ENCODE measurements at regions not wholly inside any gene's neighbourhood (a gene's known extent, or its start where the extent isn't known, plus 50 kb on each side); places are given as distances from the start of the nearest gene placed in this dataset.

DNA sequence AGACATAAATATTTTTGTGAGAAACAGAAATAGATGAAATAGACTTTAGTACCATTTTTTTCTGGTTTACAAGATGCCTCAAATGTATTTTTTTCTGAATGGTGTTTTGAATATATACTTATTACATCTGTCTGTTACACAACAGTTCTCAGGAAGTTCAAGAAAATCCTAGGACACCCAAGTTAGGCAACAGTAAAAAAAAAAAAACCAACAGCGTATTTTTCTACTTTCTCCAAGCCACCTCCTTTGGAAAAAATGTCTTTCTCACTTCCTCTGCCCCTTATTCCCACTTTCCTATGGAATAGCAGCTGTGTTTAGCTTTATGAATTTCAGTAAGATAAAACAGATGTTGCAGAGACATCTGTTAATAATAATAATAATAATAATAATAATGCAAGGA, 489.6 kb upstream of the KLF12 start:
- FAIRE-seq, result no peak
- no peaks in the 10 kb centered on the region for H3K4me1 ChIP-seq (ENCODE audit: control insufficient read depth, insufficient read depth, low read length)
- no peaks in the 10 kb centered on the region for H3K36me3 ChIP-seq (ENCODE audit: control insufficient read depth in 2 of 2, insufficient read depth in 2 of 2, low read length in 1 of 2)
- H3K9me3 ChIP-seq (replicated peaks; ENCODE audit: control insufficient read depth, insufficient read depth, low read length), result no peaks in the 10 kb centered on the region
- no peak for DNase-seq (ENCODE audit: low read depth, low spot score)
- H3K79me2 ChIP-seq (ENCODE audit: control insufficient read depth, insufficient read depth, low read length), result no peaks in the 10 kb centered on the region
- BruUV-seq (replicated peaks), result no TSS peak
- ChIA-PET SMC1A (ENCODE audit: uncharacterized antibody, unreplicated experiment) (interaction anchor here (0.6 kb wide), 1 partner anchor 28 kb away, joined by 3 read pairs; no protein-coding TSS in a partner anchor), CTCF (interaction anchor here (0.6 kb wide), 1 partner anchor 945 kb away, joined by 3 read pairs; no protein-coding TSS in a partner anchor), POLR2A (interaction anchor here (0.8 kb wide), 1 partner anchor 501 kb away, joined by 3 read pairs; no protein-coding TSS in a partner anchor), RAD21 (ENCODE audit: unreplicated experiment) (no interaction called here)
- in situ Hi-C loops (cut with MboI) (no loop called here), intact Hi-C loops (cut with micrococcal nuclease; ENCODE audit: unreplicated experiment) (no loop called here)
- no peaks in the 10 kb centered on the region for H3K27me3 ChIP-seq (replicated peaks in 1 of 2; ENCODE audit: control insufficient read depth in 2 of 2, insufficient read depth in 2 of 2, low read length in 1 of 2)
- no peak overlapping the region for H3K4me3 ChIP-seq
- no peak for TF ChIP-seq PAX5 (IDR thresholded peaks at IDR 0.05; ENCODE audit: borderline replicate concordance, low read depth, low read length)
- TF ChIP-seq, protein P1, sequence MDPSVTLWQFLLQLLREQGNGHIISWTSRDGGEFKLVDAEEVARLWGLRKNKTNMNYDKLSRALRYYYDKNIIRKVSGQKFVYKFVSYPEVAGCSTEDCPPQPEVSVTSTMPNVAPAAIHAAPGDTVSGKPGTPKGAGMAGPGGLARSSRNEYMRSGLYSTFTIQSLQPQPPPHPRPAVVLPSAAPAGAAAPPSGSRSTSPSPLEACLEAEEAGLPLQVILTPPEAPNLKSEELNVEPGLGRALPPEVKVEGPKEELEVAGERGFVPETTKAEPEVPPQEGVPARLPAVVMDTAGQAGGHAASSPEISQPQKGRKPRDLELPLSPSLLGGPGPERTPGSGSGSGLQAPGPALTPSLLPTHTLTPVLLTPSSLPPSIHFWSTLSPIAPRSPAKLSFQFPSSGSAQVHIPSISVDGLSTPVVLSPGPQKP (IDR thresholded peaks at IDR 0.05; ENCODE audit: low read depth, low read length), result no peak
- no peak for TF ChIP-seq CBX5 (IDR thresholded peaks at IDR 0.05; ENCODE audit: low read depth)
- TF ChIP-seq, protein P2, sequence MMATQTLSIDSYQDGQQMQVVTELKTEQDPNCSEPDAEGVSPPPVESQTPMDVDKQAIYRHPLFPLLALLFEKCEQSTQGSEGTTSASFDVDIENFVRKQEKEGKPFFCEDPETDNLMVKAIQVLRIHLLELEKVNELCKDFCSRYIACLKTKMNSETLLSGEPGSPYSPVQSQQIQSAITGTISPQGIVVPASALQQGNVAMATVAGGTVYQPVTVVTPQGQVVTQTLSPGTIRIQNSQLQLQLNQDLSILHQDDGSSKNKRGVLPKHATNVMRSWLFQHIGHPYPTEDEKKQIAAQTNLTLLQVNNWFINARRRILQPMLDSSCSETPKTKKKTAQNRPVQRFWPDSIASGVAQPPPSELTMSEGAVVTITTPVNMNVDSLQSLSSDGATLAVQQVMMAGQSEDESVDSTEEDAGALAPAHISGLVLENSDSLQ (IDR thresholded peaks at IDR 0.05), result no peak
- no peak for TF ChIP-seq NBN (IDR thresholded peaks at IDR 0.05)
- TF ChIP-seq BRCA1 (IDR thresholded peaks at IDR 0.05; ENCODE audit: low read depth, low read length), result no peak
- H3K4me2 ChIP-seq (ENCODE audit: control insufficient read depth, insufficient read depth), result no peak overlapping the region
- H2AFZ ChIP-seq (ENCODE audit: control insufficient read depth, low read depth, low read length), result no peak overlapping the region
- no peak overlapping the region for H3K27ac ChIP-seq (ENCODE audit: control insufficient read depth, insufficient read depth)
- 0% methylated on average over 1 of the region's 1 CpG for WGBS (ENCODE audit: insufficient coverage, insufficient replicate concordance, low lambda C conversion rate, missing lambda C conversion rate)
- H3K9ac ChIP-seq (ENCODE audit: control insufficient read depth, insufficient read depth, low read length), result no peak overlapping the region
- H4K20me1 ChIP-seq (ENCODE audit: control insufficient read depth, insufficient read depth), result no peaks in the 10 kb centered on the region
- ATAC-seq, result no peak

DNA sequence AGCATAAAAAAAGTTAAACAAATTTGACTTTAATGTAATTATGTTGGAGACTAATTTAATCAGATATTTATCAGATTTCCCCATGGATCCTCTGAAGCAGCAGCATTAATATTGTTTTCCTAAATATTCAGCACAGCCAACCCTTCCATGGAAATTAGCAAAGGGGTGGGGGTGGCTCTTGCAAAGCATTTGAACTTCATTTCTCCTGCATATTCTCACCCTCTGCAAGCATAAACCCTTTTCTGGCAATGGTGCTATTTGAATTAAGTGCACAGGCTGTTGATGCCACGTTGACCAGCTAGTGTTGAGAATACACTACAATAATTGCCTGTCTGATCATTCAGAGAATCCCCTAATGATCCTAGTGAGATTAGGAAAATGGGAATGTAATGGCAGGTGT, 488.1 kb upstream of the KLF12 start:
- no peaks in the 10 kb centered on the region for H3K36me3 ChIP-seq (ENCODE audit: control insufficient read depth in 2 of 2, insufficient read depth in 2 of 2, low read length in 1 of 2)
- intact Hi-C loops (cut with micrococcal nuclease; ENCODE audit: unreplicated experiment), result no loop called here
- ATAC-seq (no peak), FAIRE-seq (no peak), DNase-seq (ENCODE audit: low read depth, low spot score) (no peak)
- H3K9me3 ChIP-seq (replicated peaks; ENCODE audit: control insufficient read depth, insufficient read depth, low read length), result no peaks in the 10 kb centered on the region
- H4K20me1 ChIP-seq (ENCODE audit: control insufficient read depth, insufficient read depth), result no peaks in the 10 kb centered on the region
- no peak overlapping the region for H3K4me2 ChIP-seq (ENCODE audit: control insufficient read depth, insufficient read depth)
- no peaks in the 10 kb centered on the region for H3K4me1 ChIP-seq (ENCODE audit: control insufficient read depth, insufficient read depth, low read length)
- H3K4me3 ChIP-seq, result no peak overlapping the region
- no peak overlapping the region for H3K27ac ChIP-seq (ENCODE audit: control insufficient read depth, insufficient read depth)
- no peak overlapping the region for H3K9ac ChIP-seq (ENCODE audit: control insufficient read depth, insufficient read depth, low read length)
- no peak overlapping the region for H2AFZ ChIP-seq (ENCODE audit: control insufficient read depth, low read depth, low read length)
- in situ Hi-C loops (cut with MboI), result no loop called here
- ChIA-PET SMC1A (ENCODE audit: uncharacterized antibody, unreplicated experiment) (no interaction called here), RAD21 (ENCODE audit: unreplicated experiment) (no interaction called here), POLR2A (no interaction called here), CTCF (interaction anchor here (0.6 kb wide), 1 partner anchor 15 kb away, joined by 3 read pairs; no protein-coding TSS in a partner anchor)
- H3K79me2 ChIP-seq (ENCODE audit: control insufficient read depth, insufficient read depth, low read length), result no peaks in the 10 kb centered on the region
- H3K27me3 ChIP-seq (replicated peaks in 1 of 2; ENCODE audit: control insufficient read depth in 2 of 2, insufficient read depth in 2 of 2, low read length in 1 of 2), result no peaks in the 10 kb centered on the region
- WGBS (ENCODE audit: insufficient coverage, insufficient replicate concordance, low lambda C conversion rate, missing lambda C conversion rate), result 0% methylated on average over 1 of the region's 1 CpG
- BruUV-seq (replicated peaks), result no TSS peak
- TF ChIP-seq SIX5 (IDR thresholded peaks at IDR 0.05; ENCODE audit: low read depth, low read length, severe bottlenecking) (no peak), RBBP5 (conservative IDR thresholded peaks at IDR 0.05) (no peak), ZSCAN29 (IDR thresholded peaks at IDR 0.05) (no peak), SUZ12 (IDR thresholded peaks at IDR 0.05; ENCODE audit: unreplicated experiment) (no peak), CBX5 (IDR thresholded peaks at IDR 0.05; ENCODE audit: low read depth) (no peak)
- TF ChIP-seq, protein P3, sequence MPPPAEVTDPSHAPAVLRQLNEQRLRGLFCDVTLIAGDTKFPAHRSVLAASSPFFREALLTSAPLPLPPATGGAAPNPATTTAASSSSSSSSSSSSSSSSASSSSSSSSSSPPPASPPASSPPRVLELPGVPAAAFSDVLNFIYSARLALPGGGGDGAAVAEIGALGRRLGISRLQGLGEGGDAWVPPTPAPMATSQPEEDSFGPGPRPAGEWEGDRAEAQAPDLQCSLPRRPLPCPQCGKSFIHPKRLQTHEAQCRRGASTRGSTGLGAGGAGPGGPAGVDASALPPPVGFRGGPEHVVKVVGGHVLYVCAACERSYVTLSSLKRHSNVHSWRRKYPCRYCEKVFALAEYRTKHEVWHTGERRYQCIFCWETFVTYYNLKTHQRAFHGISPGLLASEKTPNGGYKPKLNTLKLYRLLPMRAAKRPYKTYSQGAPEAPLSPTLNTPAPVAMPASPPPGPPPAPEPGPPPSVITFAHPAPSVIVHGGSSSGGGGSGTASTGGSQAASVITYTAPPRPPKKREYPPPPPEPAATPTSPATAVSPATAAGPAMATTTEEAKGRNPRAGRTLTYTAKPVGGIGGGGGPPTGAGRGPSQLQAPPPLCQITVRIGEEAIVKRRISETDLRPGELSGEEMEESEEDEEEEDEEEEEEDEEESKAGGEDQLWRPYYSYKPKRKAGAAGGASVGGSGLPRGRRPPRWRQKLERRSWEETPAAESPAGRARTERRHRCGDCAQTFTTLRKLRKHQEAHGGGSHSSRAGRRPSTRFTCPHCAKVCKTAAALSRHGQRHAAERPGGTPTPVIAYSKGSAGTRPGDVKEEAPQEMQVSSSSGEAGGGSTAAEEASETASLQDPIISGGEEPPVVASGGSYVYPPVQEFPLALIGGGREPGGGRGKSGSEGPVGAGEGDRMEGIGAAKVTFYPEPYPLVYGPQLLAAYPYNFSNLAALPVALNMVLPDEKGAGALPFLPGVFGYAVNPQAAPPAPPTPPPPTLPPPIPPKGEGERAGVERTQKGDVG (CRISPR knock-in tag; IDR thresholded peaks at IDR 0.05), result no peak
- TF ChIP-seq, protein P4, sequence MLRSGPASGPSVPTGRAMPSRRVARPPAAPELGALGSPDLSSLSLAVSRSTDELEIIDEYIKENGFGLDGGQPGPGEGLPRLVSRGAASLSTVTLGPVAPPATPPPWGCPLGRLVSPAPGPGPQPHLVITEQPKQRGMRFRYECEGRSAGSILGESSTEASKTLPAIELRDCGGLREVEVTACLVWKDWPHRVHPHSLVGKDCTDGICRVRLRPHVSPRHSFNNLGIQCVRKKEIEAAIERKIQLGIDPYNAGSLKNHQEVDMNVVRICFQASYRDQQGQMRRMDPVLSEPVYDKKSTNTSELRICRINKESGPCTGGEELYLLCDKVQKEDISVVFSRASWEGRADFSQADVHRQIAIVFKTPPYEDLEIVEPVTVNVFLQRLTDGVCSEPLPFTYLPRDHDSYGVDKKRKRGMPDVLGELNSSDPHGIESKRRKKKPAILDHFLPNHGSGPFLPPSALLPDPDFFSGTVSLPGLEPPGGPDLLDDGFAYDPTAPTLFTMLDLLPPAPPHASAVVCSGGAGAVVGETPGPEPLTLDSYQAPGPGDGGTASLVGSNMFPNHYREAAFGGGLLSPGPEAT (IDR thresholded peaks at IDR 0.05; ENCODE audit: low read depth), result no peak
